ENCODE measurements at regions not wholly inside any gene's neighbourhood (a gene's known extent, or its start where the extent isn't known, plus 50 kb on each side); places are given as distances from the start of the nearest gene placed in this dataset.

DNA sequence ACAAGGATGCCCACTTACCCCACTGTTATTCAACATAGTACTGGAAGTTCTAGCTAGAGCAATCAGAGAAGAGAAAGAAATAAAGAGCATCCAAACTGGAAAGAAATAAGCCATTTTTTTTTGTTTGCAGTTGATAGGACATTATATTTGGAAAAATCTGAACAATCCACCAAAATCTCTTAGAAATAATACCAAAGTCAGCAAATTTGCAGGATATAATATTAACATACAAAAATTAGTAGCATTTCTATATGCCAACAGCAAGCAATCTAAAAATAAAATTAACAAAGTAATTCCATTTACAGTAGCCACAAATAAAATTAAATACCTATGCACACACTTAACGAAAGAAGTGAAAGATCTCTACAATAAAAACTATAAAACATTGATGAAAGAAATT is 599.3 kb downstream of the CDH9 start:
- in situ Hi-C loops (cut with HindIII; ENCODE audit: low pct_unique_long_range_greater_than_20kb, low sequenced_read_pairs) = no loop called here

DNA sequence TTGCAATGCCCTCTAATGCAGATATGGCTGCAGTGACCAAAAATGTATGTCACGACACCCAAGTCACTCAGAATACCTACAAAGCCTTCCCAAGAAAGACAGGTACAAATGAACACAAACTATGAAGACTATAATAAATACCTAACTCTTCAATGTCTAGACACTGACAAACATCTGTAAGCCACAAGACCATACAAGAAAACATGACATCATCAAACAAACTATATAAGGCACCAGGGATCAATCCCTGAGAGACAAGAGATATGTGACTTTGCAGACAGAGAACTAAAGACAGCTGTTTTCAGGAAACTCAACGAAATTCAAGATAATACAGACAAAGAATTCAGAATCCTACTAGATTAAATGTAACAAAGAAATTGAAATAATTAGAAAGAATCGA is 603.7 kb downstream of the CDH9 start:
- Histone ChIP-seq H3K4me1 (ENCODE audit: control insufficient read depth, insufficient read depth, low read length) (no peaks in the 10 kb centered on the region), H3K4me3 (ENCODE audit: low read depth in 2 of 2, low read length in 2 of 2) (no peak overlapping the region), H3K27me3 (ENCODE audit: control insufficient read depth, insufficient read depth, low read length) (no peaks in the 10 kb centered on the region), H3K9me3 (ENCODE audit: control insufficient read depth, insufficient read depth, low read depth, low read length) (no peaks in the 10 kb centered on the region), H3K36me3 (ENCODE audit: control insufficient read depth, insufficient read depth, low read length) (no peaks in the 10 kb centered on the region), H3K27ac (ENCODE audit: low read length) (no peak overlapping the region)
- DNase-seq (ENCODE audit: low read depth, low spot score) = no peak
- in situ Hi-C loops (cut with HindIII; ENCODE audit: low pct_unique_long_range_greater_than_20kb, low sequenced_read_pairs) (no loop called here), intact Hi-C loops (cut with micrococcal nuclease; ENCODE audit: unreplicated experiment) (no loop called here)
- POLR2A ChIA-PET = no interaction called here
- TF ChIP-seq SIN3A (IDR thresholded peaks at IDR 0.05; ENCODE audit: borderline replicate concordance, insufficient read depth, low read depth, low read length) = no peak
- TF ChIP-seq, protein P1, sequence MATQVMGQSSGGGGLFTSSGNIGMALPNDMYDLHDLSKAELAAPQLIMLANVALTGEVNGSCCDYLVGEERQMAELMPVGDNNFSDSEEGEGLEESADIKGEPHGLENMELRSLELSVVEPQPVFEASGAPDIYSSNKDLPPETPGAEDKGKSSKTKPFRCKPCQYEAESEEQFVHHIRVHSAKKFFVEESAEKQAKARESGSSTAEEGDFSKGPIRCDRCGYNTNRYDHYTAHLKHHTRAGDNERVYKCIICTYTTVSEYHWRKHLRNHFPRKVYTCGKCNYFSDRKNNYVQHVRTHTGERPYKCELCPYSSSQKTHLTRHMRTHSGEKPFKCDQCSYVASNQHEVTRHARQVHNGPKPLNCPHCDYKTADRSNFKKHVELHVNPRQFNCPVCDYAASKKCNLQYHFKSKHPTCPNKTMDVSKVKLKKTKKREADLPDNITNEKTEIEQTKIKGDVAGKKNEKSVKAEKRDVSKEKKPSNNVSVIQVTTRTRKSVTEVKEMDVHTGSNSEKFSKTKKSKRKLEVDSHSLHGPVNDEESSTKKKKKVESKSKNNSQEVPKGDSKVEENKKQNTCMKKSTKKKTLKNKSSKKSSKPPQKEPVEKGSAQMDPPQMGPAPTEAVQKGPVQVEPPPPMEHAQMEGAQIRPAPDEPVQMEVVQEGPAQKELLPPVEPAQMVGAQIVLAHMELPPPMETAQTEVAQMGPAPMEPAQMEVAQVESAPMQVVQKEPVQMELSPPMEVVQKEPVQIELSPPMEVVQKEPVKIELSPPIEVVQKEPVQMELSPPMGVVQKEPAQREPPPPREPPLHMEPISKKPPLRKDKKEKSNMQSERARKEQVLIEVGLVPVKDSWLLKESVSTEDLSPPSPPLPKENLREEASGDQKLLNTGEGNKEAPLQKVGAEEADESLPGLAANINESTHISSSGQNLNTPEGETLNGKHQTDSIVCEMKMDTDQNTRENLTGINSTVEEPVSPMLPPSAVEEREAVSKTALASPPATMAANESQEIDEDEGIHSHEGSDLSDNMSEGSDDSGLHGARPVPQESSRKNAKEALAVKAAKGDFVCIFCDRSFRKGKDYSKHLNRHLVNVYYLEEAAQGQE (IDR thresholded peaks at IDR 0.05; ENCODE audit: insufficient read depth in 1 of 2, low read depth in 2 of 2, low read length in 1 of 2) = no peak
- no peak for TF ChIP-seq TCF7L2 (IDR thresholded peaks at IDR 0.05; ENCODE audit: low read depth, low read length)
- TF ChIP-seq POLR2AphosphoS5 (IDR thresholded peaks at IDR 0.05; ENCODE audit: low read depth, low read length) = no peak
- TF ChIP-seq, protein P2, sequence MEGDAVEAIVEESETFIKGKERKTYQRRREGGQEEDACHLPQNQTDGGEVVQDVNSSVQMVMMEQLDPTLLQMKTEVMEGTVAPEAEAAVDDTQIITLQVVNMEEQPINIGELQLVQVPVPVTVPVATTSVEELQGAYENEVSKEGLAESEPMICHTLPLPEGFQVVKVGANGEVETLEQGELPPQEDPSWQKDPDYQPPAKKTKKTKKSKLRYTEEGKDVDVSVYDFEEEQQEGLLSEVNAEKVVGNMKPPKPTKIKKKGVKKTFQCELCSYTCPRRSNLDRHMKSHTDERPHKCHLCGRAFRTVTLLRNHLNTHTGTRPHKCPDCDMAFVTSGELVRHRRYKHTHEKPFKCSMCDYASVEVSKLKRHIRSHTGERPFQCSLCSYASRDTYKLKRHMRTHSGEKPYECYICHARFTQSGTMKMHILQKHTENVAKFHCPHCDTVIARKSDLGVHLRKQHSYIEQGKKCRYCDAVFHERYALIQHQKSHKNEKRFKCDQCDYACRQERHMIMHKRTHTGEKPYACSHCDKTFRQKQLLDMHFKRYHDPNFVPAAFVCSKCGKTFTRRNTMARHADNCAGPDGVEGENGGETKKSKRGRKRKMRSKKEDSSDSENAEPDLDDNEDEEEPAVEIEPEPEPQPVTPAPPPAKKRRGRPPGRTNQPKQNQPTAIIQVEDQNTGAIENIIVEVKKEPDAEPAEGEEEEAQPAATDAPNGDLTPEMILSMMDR (IDR thresholded peaks at IDR 0.05) = no peak
- CTCF ChIA-PET = no interaction called here
- BruUV-seq (replicated peaks) = no TSS peak
- no peak for ATAC-seq

More for the DNA sequence above, 599.3 kb downstream of the CDH9 start:
- Histone ChIP-seq H3K27me3 (ENCODE audit: control insufficient read depth, insufficient read depth, low read length) (no peaks in the 10 kb centered on the region), H3K4me3 (ENCODE audit: low read depth in 2 of 2, low read length in 2 of 2) (no peak overlapping the region), H3K4me1 (ENCODE audit: control insufficient read depth, insufficient read depth, low read length) (no peaks in the 10 kb centered on the region), H3K9me3 (ENCODE audit: control insufficient read depth, insufficient read depth, low read depth, low read length) (no peaks in the 10 kb centered on the region), H3K27ac (ENCODE audit: low read length) (no peak overlapping the region), H3K36me3 (ENCODE audit: control insufficient read depth, insufficient read depth, low read length) (no peaks in the 10 kb centered on the region)
- BruUV-seq (replicated peaks) = no TSS peak
- DNase-seq (ENCODE audit: low read depth, low spot score) (no peak), ATAC-seq (no peak)
- CTCF ChIA-PET = no interaction called here
- intact Hi-C loops (cut with micrococcal nuclease; ENCODE audit: unreplicated experiment) = no loop called here
- TF ChIP-seq SIN3A (IDR thresholded peaks at IDR 0.05; ENCODE audit: borderline replicate concordance, insufficient read depth, low read depth, low read length) (no peak), TCF7L2 (IDR thresholded peaks at IDR 0.05; ENCODE audit: low read depth, low read length) (no peak), POLR2AphosphoS5 (IDR thresholded peaks at IDR 0.05; ENCODE audit: low read depth, low read length) (no peak)
- TF ChIP-seq, protein P2 (IDR thresholded peaks at IDR 0.05) = no peak
- TF ChIP-seq, protein P1 (IDR thresholded peaks at IDR 0.05; ENCODE audit: insufficient read depth in 1 of 2, low read depth in 2 of 2, low read length in 1 of 2) = no peak
- POLR2A ChIA-PET = no interaction called here
